ENCODE measurements at regions not wholly inside any gene's neighbourhood (a gene's known extent, or its start where the extent isn't known, plus 50 kb on each side); places are given as distances from the start of the nearest gene placed in this dataset.

GRCh38 chr2:181143790-181144300 lies 163.4 kb downstream of the UBE2E3 start:
- H3K9me3 ChIP-seq: no peaks in the 10 kb centered on the region
- no peak overlapping the region for H3K27ac ChIP-seq (replicated peaks in 1 of 4)
- H3K36me3 ChIP-seq: no peaks in the 10 kb centered on the region
- no peaks in the 10 kb centered on the region for H3K27me3 ChIP-seq
- no peak overlapping the region for H3K4me3 ChIP-seq
- TF ChIP-seq EP300 (IDR thresholded peaks at IDR 0.05) (no peak), POLR2AphosphoS5 (IDR thresholded peaks at IDR 0.05) (no peak), POLR2A (IDR thresholded peaks at IDR 0.05; ENCODE audit: low read depth) (no peak)
- TF ChIP-seq, protein P1, sequence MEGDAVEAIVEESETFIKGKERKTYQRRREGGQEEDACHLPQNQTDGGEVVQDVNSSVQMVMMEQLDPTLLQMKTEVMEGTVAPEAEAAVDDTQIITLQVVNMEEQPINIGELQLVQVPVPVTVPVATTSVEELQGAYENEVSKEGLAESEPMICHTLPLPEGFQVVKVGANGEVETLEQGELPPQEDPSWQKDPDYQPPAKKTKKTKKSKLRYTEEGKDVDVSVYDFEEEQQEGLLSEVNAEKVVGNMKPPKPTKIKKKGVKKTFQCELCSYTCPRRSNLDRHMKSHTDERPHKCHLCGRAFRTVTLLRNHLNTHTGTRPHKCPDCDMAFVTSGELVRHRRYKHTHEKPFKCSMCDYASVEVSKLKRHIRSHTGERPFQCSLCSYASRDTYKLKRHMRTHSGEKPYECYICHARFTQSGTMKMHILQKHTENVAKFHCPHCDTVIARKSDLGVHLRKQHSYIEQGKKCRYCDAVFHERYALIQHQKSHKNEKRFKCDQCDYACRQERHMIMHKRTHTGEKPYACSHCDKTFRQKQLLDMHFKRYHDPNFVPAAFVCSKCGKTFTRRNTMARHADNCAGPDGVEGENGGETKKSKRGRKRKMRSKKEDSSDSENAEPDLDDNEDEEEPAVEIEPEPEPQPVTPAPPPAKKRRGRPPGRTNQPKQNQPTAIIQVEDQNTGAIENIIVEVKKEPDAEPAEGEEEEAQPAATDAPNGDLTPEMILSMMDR (IDR thresholded peaks at IDR 0.05): no peak
- whole genome bisulfite sequencing: 86% methylated on average over 2 of the region's 2 CpGs
- H3K4me1 ChIP-seq: peaks cover 0 to 9% (median 7%) of the 10 kb centered on the region in 4 donors
- no peak for DNase-seq (ENCODE audit: extremely low spot score)
- intact Hi-C loops (cut with DNase I): no loop called here

DNA sequence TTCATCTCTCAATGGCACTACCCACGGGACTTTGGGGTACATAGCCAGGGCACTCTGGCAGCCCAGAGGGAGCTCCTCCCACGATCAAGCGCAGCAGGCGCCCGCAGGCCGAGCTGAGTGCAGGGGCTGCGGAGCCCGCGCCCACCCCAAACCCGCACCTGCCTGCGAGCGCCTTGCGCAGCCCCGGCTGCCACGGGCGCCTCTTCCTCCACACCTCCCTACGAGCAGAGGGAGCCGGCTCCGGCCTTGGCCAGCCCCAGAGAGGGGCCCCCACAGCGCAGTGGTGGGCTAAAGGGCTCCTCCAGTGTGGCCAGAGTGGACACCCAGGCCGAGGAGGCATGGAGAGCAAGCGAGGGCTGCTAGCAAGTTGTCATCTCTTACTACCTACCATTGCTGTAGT lies 165.2 kb downstream of the UBE2E3 start:
- H3K4me3 ChIP-seq: no peak overlapping the region
- H3K4me1 ChIP-seq: peaks cover 0 to 2% (median under 1%) of the 10 kb centered on the region in 4 donors
- WGBS: 97% methylated on average over 9 of the region's 22 CpGs
- no peaks in the 10 kb centered on the region for H3K27me3 ChIP-seq
- H3K9me3 ChIP-seq: no peaks in the 10 kb centered on the region
- intact Hi-C loops (cut with DNase I): no loop called here
- DNase-seq (ENCODE audit: extremely low spot score): no peak
- TF ChIP-seq POLR2A (IDR thresholded peaks at IDR 0.05; ENCODE audit: low read depth) (no peak), POLR2AphosphoS5 (IDR thresholded peaks at IDR 0.05) (no peak), EP300 (IDR thresholded peaks at IDR 0.05) (no peak)
- TF ChIP-seq, protein P1 (IDR thresholded peaks at IDR 0.05): no peak
- no peaks in the 10 kb centered on the region for H3K36me3 ChIP-seq
- H3K27ac ChIP-seq (replicated peaks in 1 of 4): no peak overlapping the region

- TF ChIP-seq POLR2A (IDR thresholded peaks at IDR 0.05; ENCODE audit: low read depth) (no peak), POLR2AphosphoS5 (IDR thresholded peaks at IDR 0.05) (no peak)
- WGBS: 89% methylated on average over 2 of the region's 2 CpGs
- H3K4me3 ChIP-seq: no peak overlapping the region
- H3K4me1 ChIP-seq: no peaks in the 10 kb centered on the region
- no peak overlapping the region for H3K27ac ChIP-seq (replicated peaks in 1 of 4)
- no peak for DNase-seq (ENCODE audit: extremely low spot score)
- H3K9me3 ChIP-seq: no peaks in the 10 kb centered on the region
- no peaks in the 10 kb centered on the region for H3K27me3 ChIP-seq
- intact Hi-C loops (cut with DNase I): no loop called here
- H3K36me3 ChIP-seq: no peaks in the 10 kb centered on the region
Observed at GRCh38 chr2:181146171-181146570, 165.8 kb downstream of the UBE2E3 start.

GRCh38 chr2:181149056-181149455 lies 168.7 kb downstream of the UBE2E3 start:
- intact Hi-C loops (cut with DNase I): no loop called here
- H3K4me3 ChIP-seq: no peak overlapping the region
- H3K36me3 ChIP-seq: no peaks in the 10 kb centered on the region
- peaks cover 0 to 15% (median 10%) of the 10 kb centered on the region in 4 donors for H3K4me1 ChIP-seq
- no peaks in the 10 kb centered on the region for H3K27me3 ChIP-seq
- 78% methylated on average over 2 of the region's 2 CpGs for WGBS
- no peaks in the 10 kb centered on the region for H3K9me3 ChIP-seq
- H3K27ac ChIP-seq (replicated peaks in 1 of 4): no peak overlapping the region
- TF ChIP-seq EP300 (IDR thresholded peaks at IDR 0.05) (no peak), POLR2A (IDR thresholded peaks at IDR 0.05; ENCODE audit: low read depth) (no peak), POLR2AphosphoS5 (IDR thresholded peaks at IDR 0.05) (no peak)
- TF ChIP-seq, protein P1 (IDR thresholded peaks at IDR 0.05): no peak
- DNase-seq (ENCODE audit: extremely low spot score): no peak

- Histone ChIP-seq H3K9me3 (peaks cover 0 to 4% (median 0%) of the 10 kb centered on the region in 4 donors), H3K36me3 (no peaks in the 10 kb centered on the region), H3K27ac (replicated peaks in 1 of 4) (no peak overlapping the region), H3K4me1 (peaks cover 0 to 15% (median 10%) of the 10 kb centered on the region in 4 donors), H3K4me3 (no peak overlapping the region), H3K27me3 (no peaks in the 10 kb centered on the region)
- DNase-seq (ENCODE audit: extremely low spot score): no peak
- intact Hi-C loops (cut with DNase I): no loop called here
- TF ChIP-seq EP300 (IDR thresholded peaks at IDR 0.05) (no peak), POLR2AphosphoS5 (IDR thresholded peaks at IDR 0.05) (no peak), POLR2A (IDR thresholded peaks at IDR 0.05; ENCODE audit: low read depth) (no peak)
Observed at GRCh38 chr2:181152226-181152625, 171.8 kb downstream of the UBE2E3 start.

GRCh38 chr2:181152701-181153100 lies 172.3 kb downstream of the UBE2E3 start:
- Histone ChIP-seq H3K4me3 (no peak overlapping the region), H3K4me1 (peaks cover 0 to 15% (median 10%) of the 10 kb centered on the region in 4 donors), H3K27ac (replicated peaks in 1 of 4) (no peak overlapping the region), H3K9me3 (peaks cover 0 to 4% (median 0%) of the 10 kb centered on the region in 4 donors), H3K36me3 (no peaks in the 10 kb centered on the region), H3K27me3 (no peaks in the 10 kb centered on the region)
- 13% methylated on average over 2 of the region's 2 CpGs for WGBS
- no peak for DNase-seq (ENCODE audit: extremely low spot score)
- intact Hi-C loops (cut with DNase I): no loop called here
- TF ChIP-seq, protein P1 (IDR thresholded peaks at IDR 0.05): no peak
- TF ChIP-seq EP300 (IDR thresholded peaks at IDR 0.05) (no peak), POLR2AphosphoS5 (IDR thresholded peaks at IDR 0.05) (no peak), POLR2A (IDR thresholded peaks at IDR 0.05; ENCODE audit: low read depth) (no peak)

Measured in esophagus muscularis mucosa (tissue), 4 donors.